Breast epithelium (tissue), 3 donors: ENCODE measurements at regions not wholly inside any gene's neighbourhood (a gene's known extent, or its start where the extent isn't known, plus 50 kb on each side); places are given as distances from the start of the nearest gene placed in this dataset.

Source experiments
- CTCF ChIP-seq, 3 donors: fragments of 450-650 bp; IDR thresholded peaks; one replicate each; pipeline ENCODE4 v1.5.1; 2016 to 2017; ENCODE audit warnings: antibody characterized with exemption in 3 of 3, mild to moderate bottlenecking in 3 of 3, moderate library complexity in 3 of 3
- POLR2A ChIP-seq: fragments of 450-650 bp; IDR thresholded peaks from one replicate; pipeline ENCODE4 v1.6.1; 2016; ENCODE audit warnings: antibody characterized with exemption, mild to moderate bottlenecking, moderate library complexity

- no peak for TF ChIP-seq CTCF (IDR thresholded peaks at IDR 0.05)
- no peak for TF ChIP-seq POLR2A
These were observed 251.1 kb downstream of the HAO1 start for GRCh38 chr20:7689151-7689550.
